BE2C (cell line): ENCODE measurements at regions not wholly inside any gene's neighbourhood (a gene's known extent, or its start where the extent isn't known, plus 50 kb on each side); places are given as distances from the start of the nearest gene placed in this dataset.

Experiments
- DNase-seq: peaks from one replicate; pipeline ENCODE4 v3.0.0-alpha.2; 2020
- H3K27me3 ChIP-seq: fragments of 250-450 bp; sonication (Bioruptor Pico); 2 replicates; pipeline ENCODE4 v1.5.1; 2020; ENCODE audit warnings: mild to moderate bottlenecking
- H3K36me3 ChIP-seq: fragments of 250-450 bp; sonication (Bioruptor Pico); 2 replicates; pipeline ENCODE4 v1.5.1; 2020; ENCODE audit warnings: mild to moderate bottlenecking
- H3K4me1 ChIP-seq: fragments of 250-450 bp; sonication (Bioruptor Pico); 2 replicates; pipeline ENCODE4 v1.5.1; 2020
- H3K4me3 ChIP-seq: 2 replicates; pipeline ENCODE4 v1.5.1; 2011; ENCODE audit warnings: low read depth, low read length
- H3K9me3 ChIP-seq: fragments of 250-450 bp; sonication (Bioruptor Pico); 2 replicates; pipeline ENCODE4 v1.5.1; 2020
- TF ChIP-seq, protein P1 (sequence below): IDR thresholded peaks from 2 replicates; pipeline ENCODE4 v1.5.1; 2012; ENCODE audit warnings: mild to moderate bottlenecking, low read depth, low read length

DNA sequence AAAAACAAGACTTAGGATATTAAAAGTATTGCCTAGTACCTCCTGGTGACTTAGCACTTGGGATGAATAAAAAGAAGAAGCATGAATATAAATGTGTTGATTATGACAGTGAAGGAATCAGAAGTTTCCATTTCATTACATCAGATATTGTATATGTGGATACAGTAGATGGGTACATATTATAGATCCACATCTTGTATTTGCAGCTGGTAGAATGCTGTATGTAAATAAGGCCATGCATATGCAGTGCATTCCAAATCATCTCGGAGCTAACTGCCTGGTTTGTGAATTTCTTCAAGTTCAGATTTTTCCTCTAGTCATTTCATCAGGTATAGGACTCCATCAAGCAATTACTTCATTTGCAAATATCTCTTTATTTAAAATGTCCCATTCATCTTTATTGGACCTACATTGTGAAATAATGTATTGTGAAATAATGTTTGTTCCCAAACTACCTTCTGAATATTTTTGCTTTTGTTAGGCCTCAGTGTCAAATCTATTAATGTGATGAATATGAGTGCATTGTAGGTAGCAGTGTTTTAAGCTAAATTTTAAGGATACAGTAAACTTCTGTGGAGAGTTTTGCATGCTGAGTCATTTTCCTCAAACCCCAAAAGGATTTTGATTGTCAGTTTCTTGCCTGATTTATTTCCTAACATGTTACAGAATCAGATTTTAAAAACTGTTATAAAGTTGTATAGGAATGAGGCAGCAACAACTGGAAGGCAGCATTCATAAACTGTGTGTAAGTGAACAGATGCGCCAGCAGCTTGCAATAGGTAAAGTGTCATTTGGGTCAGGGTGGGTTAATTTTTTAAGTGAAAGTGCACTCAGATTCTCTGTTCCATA, 370.8 kb upstream of the RIOK2 start:
- DNase-seq, result no peak
- Histone ChIP-seq H3K36me3 (no peaks in the 10 kb centered on the region), H3K9me3 (no peaks in the 10 kb centered on the region), H3K27me3 (no peaks in the 10 kb centered on the region), H3K4me1 (no peaks in the 10 kb centered on the region), H3K4me3 (no peak overlapping the region)
- TF ChIP-seq, protein P1, sequence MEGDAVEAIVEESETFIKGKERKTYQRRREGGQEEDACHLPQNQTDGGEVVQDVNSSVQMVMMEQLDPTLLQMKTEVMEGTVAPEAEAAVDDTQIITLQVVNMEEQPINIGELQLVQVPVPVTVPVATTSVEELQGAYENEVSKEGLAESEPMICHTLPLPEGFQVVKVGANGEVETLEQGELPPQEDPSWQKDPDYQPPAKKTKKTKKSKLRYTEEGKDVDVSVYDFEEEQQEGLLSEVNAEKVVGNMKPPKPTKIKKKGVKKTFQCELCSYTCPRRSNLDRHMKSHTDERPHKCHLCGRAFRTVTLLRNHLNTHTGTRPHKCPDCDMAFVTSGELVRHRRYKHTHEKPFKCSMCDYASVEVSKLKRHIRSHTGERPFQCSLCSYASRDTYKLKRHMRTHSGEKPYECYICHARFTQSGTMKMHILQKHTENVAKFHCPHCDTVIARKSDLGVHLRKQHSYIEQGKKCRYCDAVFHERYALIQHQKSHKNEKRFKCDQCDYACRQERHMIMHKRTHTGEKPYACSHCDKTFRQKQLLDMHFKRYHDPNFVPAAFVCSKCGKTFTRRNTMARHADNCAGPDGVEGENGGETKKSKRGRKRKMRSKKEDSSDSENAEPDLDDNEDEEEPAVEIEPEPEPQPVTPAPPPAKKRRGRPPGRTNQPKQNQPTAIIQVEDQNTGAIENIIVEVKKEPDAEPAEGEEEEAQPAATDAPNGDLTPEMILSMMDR, result no peak

DNA sequence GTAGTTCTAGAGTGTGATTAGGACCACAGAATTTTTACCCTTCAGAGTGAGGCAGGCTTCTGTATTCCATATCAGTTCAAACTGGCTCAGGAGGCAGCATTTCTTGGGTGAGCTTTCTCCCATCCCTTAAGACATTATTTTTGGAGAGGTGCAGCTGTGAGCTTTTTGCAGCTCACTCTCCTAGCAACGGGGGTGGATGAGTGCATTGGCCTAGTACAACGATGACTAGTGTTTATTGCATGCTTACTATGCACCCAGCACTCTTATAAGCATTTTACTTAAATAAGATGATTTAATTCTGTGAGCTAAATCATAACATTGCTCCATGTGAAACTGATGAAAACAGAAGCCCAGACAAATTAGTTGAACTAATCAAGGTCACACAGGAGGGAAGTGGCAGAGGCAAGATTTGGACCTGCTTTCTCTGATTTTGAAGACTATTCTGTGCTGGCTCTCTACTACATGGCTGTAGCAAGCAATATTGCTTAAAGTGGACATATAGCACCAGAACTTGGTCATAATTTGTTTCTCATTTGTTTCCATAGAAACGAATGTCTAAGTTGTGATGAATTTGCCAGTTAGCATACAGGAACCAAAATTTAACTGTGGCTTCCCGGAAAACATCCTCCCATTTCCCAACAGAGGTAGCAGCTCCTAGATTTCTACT, 372.1 kb upstream of the RIOK2 start:
- DNase-seq, result no peak
- no peaks in the 10 kb centered on the region for H3K36me3 ChIP-seq
- H3K4me3 ChIP-seq, result no peak overlapping the region
- no peaks in the 10 kb centered on the region for H3K27me3 ChIP-seq
- no peaks in the 10 kb centered on the region for H3K9me3 ChIP-seq
- TF ChIP-seq, protein P1, result no peak
- no peaks in the 10 kb centered on the region for H3K4me1 ChIP-seq

DNA sequence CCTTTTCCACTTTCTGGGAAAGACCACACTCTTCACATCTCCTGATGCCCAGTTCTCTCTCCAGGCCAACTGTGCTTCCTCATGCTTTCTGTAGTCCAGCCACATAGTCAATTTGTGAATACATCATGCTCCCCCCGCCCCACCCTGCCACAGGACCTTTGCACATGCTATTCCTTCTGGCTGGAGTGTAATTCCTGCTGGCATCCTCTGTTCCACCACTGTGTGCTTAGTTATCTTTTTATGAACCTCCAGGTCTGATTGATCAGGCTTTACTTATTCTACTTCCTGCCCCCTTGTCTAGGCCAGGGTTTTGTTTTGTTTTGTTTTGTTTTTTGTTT, 372.6 kb upstream of the RIOK2 start:
- TF ChIP-seq, protein P1, result no peak
- H3K4me3 ChIP-seq, result no peak overlapping the region
- H3K36me3 ChIP-seq, result no peaks in the 10 kb centered on the region
- H3K9me3 ChIP-seq, result no peaks in the 10 kb centered on the region
- DNase-seq, result no peak
- H3K27me3 ChIP-seq, result no peaks in the 10 kb centered on the region
- H3K4me1 ChIP-seq, result no peaks in the 10 kb centered on the region

DNA sequence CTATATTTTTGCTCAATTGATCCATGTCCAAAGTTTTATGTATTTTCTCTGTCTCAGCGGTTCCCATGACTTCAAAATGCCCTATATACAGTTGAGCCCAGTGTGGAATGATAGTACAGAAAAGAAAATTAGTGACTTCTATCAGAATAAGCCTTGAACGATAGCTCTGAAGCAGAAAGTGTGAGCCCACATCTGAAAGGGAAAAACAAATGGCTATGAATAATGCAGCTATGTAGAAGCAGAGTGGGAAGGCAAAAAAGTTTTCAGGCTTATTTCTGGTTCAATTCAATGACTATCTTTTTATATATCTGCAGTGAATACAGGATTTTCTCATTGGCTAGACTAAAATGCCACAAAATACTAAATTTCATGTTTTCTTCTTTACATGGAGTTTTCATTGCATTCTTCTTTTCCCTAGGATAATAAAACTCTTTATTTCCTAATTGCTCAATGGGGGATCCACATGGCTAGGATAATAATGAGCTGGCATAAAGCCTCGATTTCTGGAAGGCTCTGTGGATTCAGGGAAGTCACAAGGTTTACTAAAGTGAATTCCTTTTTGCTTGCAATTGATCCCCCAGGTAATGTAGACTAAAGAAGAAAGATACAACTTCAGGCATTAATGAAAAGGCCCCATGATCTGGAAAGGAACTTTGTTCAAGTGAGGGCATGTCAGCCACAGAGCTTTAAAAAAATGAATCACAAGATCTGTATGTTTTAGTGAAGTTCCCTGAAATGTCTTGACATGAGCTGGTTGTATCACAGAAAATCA, 377.0 kb upstream of the RIOK2 start:
- Histone ChIP-seq H3K9me3 (no peaks in the 10 kb centered on the region), H3K36me3 (no peaks in the 10 kb centered on the region), H3K4me3 (no peak overlapping the region), H3K4me1 (no peaks in the 10 kb centered on the region), H3K27me3 (no peaks in the 10 kb centered on the region)
- TF ChIP-seq, protein P1, result no peak
- DNase-seq, result no peak

DNA sequence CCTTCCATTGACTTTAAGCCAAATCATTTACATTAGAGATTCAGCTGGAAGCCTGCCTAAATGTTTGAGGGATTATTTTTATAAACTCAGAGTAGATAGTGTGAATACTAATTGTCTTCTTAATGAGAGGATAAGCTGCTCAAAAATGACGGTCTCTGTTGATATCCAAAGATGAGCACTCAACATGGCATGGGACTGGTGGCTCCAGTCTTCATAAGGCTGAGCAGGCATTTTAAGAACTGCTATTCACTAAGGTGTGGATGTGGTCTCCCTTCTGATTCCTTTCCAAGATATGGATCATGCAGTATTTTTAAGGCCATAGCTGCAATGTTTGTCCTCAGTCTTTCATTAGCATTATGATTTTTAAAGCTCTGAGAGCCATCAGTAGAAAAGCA, 377.5 kb upstream of the RIOK2 start:
- TF ChIP-seq, protein P1, result no peak
- Histone ChIP-seq H3K36me3 (no peaks in the 10 kb centered on the region), H3K4me1 (no peaks in the 10 kb centered on the region), H3K9me3 (no peaks in the 10 kb centered on the region), H3K4me3 (no peak overlapping the region), H3K27me3 (no peaks in the 10 kb centered on the region)
- no peak for DNase-seq
